Panc1 (cell line): ENCODE measurements at regions not wholly inside any gene's neighbourhood (a gene's known extent, or its start where the extent isn't known, plus 50 kb on each side); places are given as distances from the start of the nearest gene placed in this dataset.

Source experiments
- ATAC-seq: fragments of 200-7000 bp; cut with Tn5 transposase; 2 replicates; pipeline ENCODE4 v1.9.1; 2020; ENCODE audit warnings: mild to moderate bottlenecking, moderate library complexity
- BruUV-seq: library from RNA; stranded (reverse); fragments of 400-500 nt; replicated peaks from 2 replicates; lab custom pipeline; 2021; lab: Mats Ljungman, UMichigan
- CTCF ChIA-PET: fragments of 300-600 bp; sonication (Branson Sonifier 250); formaldehyde crosslinking; loops from one replicate; lab custom pipeline; 2022; ENCODE audit warnings: antibody characterized with exemption; lab: Charles Lee
- POLR2A ChIA-PET: fragments of 300-600 bp; sonication (Branson Sonifier 250); formaldehyde crosslinking; loops from one replicate; lab custom pipeline; 2022; ENCODE audit warnings: antibody characterized with exemption; lab: Charles Lee
- DNase-seq: peaks from one replicate; pipeline ENCODE4 v3.0.0-alpha.2; 2010; ENCODE audit warnings: low read depth, low spot score
- H3K27ac ChIP-seq: 2 replicates; pipeline ENCODE4 v1.5.1; 2011; ENCODE audit warnings: mild to moderate bottlenecking, low read length, inconsistent platforms
- H3K27me3 ChIP-seq: fragments of 200-500 bp; sonication (Bioruptor generic); 2 replicates; pipeline ENCODE4 v1.6.0; 2014; ENCODE audit warnings: low read length, inconsistent platforms; ENCODE audit not compliant: control insufficient read depth, insufficient read depth
- H3K36me3 ChIP-seq: fragments of 200-500 bp; sonication (Bioruptor generic); 2 replicates; pipeline ENCODE4 v1.5.1; 2014; ENCODE audit warnings: inconsistent platforms, mild to moderate bottlenecking, low read length, moderate library complexity; ENCODE audit not compliant: control insufficient read depth, insufficient read depth
- H3K4me1 ChIP-seq: 2 replicates; pipeline ENCODE4 v1.5.1; 2011; ENCODE audit warnings: inconsistent platforms, mild to moderate bottlenecking, low read length, moderate library complexity; ENCODE audit not compliant: control insufficient read depth, insufficient read depth
- H3K4me3 ChIP-seq, 2 experiments: 2 replicates each; pipeline ENCODE4 v1.5.1; 2011 to 2012; ENCODE audit warnings: low read depth in 2 of 2, low read length in 2 of 2, mild to moderate bottlenecking in 2 of 2, inconsistent platforms in 1 of 2, moderate library complexity in 1 of 2
- H3K9me3 ChIP-seq: fragments of 200-500 bp; sonication (Bioruptor generic); 2 replicates; pipeline ENCODE4 v1.5.1; 2014; ENCODE audit warnings: low read depth, mild to moderate bottlenecking, inconsistent platforms, low read length, moderate library complexity; ENCODE audit not compliant: control insufficient read depth, insufficient read depth
- POLR2AphosphoS5 ChIP-seq: IDR thresholded peaks from 2 replicates; pipeline ENCODE4 v1.6.1; 2012; ENCODE audit warnings: mild to moderate bottlenecking, low read depth, low read length, moderate library complexity
- SIN3A ChIP-seq: IDR thresholded peaks from 2 replicates; pipeline ENCODE4 v1.6.1; 2012; ENCODE audit warnings: low read depth, mild to moderate bottlenecking, low read length, moderate library complexity, borderline replicate concordance; ENCODE audit not compliant: insufficient read depth
- TCF7L2 ChIP-seq: IDR thresholded peaks from 2 replicates; pipeline ENCODE4 v1.6.1; 2011; ENCODE audit warnings: mild to moderate bottlenecking, low read depth, low read length, inconsistent platforms
- in situ Hi-C: cut with HindIII; loops from 2 replicates; pipeline ENCODE4 v1.10.0; 2016; ENCODE audit warnings: low sequenced_read_pairs, low pct_unique_long_range_greater_than_20kb
- intact Hi-C: fragments of 100-400 bp; cut with micrococcal nuclease; formaldehyde crosslinking; loops from one replicate; pipeline ENCODE4 v1.10.0; 2022; ENCODE audit not compliant: unreplicated experiment
- TF ChIP-seq, protein P1 (sequence below): fragments of 450-650 bp; IDR thresholded peaks from 2 replicates; pipeline ENCODE4 v1.5.1; 2017; ENCODE audit warnings: mild to moderate bottlenecking
- TF ChIP-seq, protein P2 (sequence below), 2 experiments: IDR thresholded peaks; 2 replicates each; pipeline ENCODE4 v1.6.1; 2011 to 2012; ENCODE audit warnings: low read depth in 2 of 2, control low read depth in 1 of 2, low read length in 1 of 2, mild to moderate bottlenecking in 1 of 2, moderate library complexity in 1 of 2; ENCODE audit not compliant: insufficient read depth in 1 of 2

DNA sequence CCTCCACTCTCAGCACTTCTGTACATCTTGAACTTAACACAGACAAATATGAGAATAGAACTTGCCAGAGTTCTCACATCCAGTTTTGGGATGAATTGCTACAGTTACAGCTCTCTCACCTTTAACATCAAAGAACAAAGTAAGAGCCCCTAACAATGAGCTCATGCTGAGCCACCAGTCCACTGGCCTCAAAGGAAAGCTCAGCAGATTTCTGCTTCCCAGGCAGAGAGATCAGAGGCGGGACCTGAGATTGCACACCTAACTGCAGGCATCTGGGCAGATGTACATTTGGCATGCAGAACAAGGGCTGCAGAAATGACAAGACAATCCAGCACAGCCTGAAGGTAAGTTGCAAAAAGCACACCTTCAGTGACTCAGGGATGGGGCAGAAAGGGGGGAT is 300.9 kb downstream of the MRPS30 start:
- no peaks in the 10 kb centered on the region for H3K36me3 ChIP-seq
- ATAC-seq (no peak), DNase-seq (no peak)
- BruUV-seq = no TSS peak
- in situ Hi-C loops = no loop called here
- H3K9me3 ChIP-seq = no peaks in the 10 kb centered on the region
- H3K4me1 ChIP-seq = no peaks in the 10 kb centered on the region
- H3K27ac ChIP-seq = no peak overlapping the region
- POLR2A ChIA-PET = no interaction called here
- TF ChIP-seq, protein P1, sequence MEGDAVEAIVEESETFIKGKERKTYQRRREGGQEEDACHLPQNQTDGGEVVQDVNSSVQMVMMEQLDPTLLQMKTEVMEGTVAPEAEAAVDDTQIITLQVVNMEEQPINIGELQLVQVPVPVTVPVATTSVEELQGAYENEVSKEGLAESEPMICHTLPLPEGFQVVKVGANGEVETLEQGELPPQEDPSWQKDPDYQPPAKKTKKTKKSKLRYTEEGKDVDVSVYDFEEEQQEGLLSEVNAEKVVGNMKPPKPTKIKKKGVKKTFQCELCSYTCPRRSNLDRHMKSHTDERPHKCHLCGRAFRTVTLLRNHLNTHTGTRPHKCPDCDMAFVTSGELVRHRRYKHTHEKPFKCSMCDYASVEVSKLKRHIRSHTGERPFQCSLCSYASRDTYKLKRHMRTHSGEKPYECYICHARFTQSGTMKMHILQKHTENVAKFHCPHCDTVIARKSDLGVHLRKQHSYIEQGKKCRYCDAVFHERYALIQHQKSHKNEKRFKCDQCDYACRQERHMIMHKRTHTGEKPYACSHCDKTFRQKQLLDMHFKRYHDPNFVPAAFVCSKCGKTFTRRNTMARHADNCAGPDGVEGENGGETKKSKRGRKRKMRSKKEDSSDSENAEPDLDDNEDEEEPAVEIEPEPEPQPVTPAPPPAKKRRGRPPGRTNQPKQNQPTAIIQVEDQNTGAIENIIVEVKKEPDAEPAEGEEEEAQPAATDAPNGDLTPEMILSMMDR = no peak
- TF ChIP-seq SIN3A (no peak), POLR2AphosphoS5 (no peak), TCF7L2 (no peak)
- TF ChIP-seq, protein P2, sequence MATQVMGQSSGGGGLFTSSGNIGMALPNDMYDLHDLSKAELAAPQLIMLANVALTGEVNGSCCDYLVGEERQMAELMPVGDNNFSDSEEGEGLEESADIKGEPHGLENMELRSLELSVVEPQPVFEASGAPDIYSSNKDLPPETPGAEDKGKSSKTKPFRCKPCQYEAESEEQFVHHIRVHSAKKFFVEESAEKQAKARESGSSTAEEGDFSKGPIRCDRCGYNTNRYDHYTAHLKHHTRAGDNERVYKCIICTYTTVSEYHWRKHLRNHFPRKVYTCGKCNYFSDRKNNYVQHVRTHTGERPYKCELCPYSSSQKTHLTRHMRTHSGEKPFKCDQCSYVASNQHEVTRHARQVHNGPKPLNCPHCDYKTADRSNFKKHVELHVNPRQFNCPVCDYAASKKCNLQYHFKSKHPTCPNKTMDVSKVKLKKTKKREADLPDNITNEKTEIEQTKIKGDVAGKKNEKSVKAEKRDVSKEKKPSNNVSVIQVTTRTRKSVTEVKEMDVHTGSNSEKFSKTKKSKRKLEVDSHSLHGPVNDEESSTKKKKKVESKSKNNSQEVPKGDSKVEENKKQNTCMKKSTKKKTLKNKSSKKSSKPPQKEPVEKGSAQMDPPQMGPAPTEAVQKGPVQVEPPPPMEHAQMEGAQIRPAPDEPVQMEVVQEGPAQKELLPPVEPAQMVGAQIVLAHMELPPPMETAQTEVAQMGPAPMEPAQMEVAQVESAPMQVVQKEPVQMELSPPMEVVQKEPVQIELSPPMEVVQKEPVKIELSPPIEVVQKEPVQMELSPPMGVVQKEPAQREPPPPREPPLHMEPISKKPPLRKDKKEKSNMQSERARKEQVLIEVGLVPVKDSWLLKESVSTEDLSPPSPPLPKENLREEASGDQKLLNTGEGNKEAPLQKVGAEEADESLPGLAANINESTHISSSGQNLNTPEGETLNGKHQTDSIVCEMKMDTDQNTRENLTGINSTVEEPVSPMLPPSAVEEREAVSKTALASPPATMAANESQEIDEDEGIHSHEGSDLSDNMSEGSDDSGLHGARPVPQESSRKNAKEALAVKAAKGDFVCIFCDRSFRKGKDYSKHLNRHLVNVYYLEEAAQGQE (IDR thresholded peaks at IDR 0.05; ENCODE audit: insufficient read depth in 1 of 2, low read depth in 2 of 2, low read length in 1 of 2) = no peak
- CTCF ChIA-PET = no interaction called here
- no peaks in the 10 kb centered on the region for H3K27me3 ChIP-seq
- intact Hi-C loops = no loop called here
- H3K4me3 ChIP-seq = no peak overlapping the region

DNA sequence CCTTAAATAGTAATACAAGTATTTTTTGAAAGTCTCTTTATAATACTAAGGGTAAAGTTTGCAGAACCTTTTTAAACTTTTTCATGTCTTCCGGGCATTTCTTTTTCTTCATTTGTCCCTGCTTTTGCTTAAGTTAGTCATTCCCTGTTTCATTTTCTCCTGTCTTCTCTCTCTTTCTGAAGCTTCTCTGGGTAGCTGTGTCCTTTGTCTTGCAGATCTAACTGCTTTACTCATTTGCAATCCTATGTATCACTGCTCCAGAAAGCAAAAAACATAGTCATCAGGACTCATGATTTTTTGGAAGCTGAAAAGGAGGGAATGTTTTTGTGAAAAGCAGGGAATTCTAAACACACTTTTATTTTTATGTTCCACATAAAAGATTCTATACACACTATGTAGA is 301.7 kb downstream of the MRPS30 start:
- intact Hi-C loops (no loop called here), in situ Hi-C loops (no loop called here)
- DNase-seq = no peak
- Histone ChIP-seq H3K27ac (no peak overlapping the region), H3K4me3 (no peak overlapping the region), H3K36me3 (no peaks in the 10 kb centered on the region), H3K9me3 (no peaks in the 10 kb centered on the region), H3K27me3 (no peaks in the 10 kb centered on the region), H3K4me1 (no peaks in the 10 kb centered on the region)
- POLR2A ChIA-PET = no interaction called here
- BruUV-seq = no TSS peak
- ATAC-seq = no peak
- TF ChIP-seq POLR2AphosphoS5 = no peak
- TF ChIP-seq, protein P1 = no peak
- TF ChIP-seq, protein P2 (IDR thresholded peaks at IDR 0.05; ENCODE audit: insufficient read depth in 1 of 2, low read depth in 2 of 2, low read length in 1 of 2) = no peak
- no peak for TF ChIP-seq SIN3A
- no peak for TF ChIP-seq TCF7L2
- CTCF ChIA-PET = no interaction called here
